ENCODE measurements at regions not wholly inside any gene's neighbourhood (a gene's known extent, or its start where the extent isn't known, plus 50 kb on each side); places are given as distances from the start of the nearest gene placed in this dataset.

- Histone ChIP-seq H3K9me3 (no peaks in the 10 kb centered on the region), H3K36me3 (no peaks in the 10 kb centered on the region), H3K4me1 (no peaks in the 10 kb centered on the region), H3K27me3 (no peaks in the 10 kb centered on the region), H3K27ac (no peak overlapping the region), H3K4me3 (no peak overlapping the region)
- intact Hi-C loops (cut with DNase I; ENCODE audit: low total_unique reads), result no loop called here
- WGBS, 5 donors, result 76 to 100% (median 84%) methylated on average over 1 of the region's 1 CpG
- no peak for DNase-seq
- TF ChIP-seq CTCF (IDR thresholded peaks at IDR 0.05), result no peak
Measured at GRCh38 chr16:58962811-58963210, 228.7 kb upstream of the GOT2 start.

GRCh38 chr16:58960484-58960883, 226.4 kb upstream of the GOT2 start:
- Histone ChIP-seq H3K4me1 (no peaks in the 10 kb centered on the region), H3K9me3 (no peaks in the 10 kb centered on the region), H3K27ac (no peak overlapping the region), H3K36me3 (no peaks in the 10 kb centered on the region), H3K27me3 (no peaks in the 10 kb centered on the region), H3K4me3 (no peak overlapping the region)
- WGBS, 5 donors, result 63 to 76% (median 68%) methylated on average over 4 of the region's 4 CpGs
- intact Hi-C loops (cut with DNase I; ENCODE audit: low total_unique reads), result no loop called here
- no peak for DNase-seq
- TF ChIP-seq EP300 (IDR thresholded peaks at IDR 0.05), result no peak
- no peak for TF ChIP-seq POLR2AphosphoS5 (IDR thresholded peaks at IDR 0.05)
- no peak for TF ChIP-seq POLR2A (IDR thresholded peaks at IDR 0.05)
- TF ChIP-seq CTCF (IDR thresholded peaks at IDR 0.05), result no peak

- no peak for TF ChIP-seq CTCF (IDR thresholded peaks at IDR 0.05)
- no peak for TF ChIP-seq POLR2AphosphoS5 (IDR thresholded peaks at IDR 0.05)
- TF ChIP-seq POLR2A (IDR thresholded peaks at IDR 0.05), result no peak
- TF ChIP-seq EP300 (IDR thresholded peaks at IDR 0.05), result no peak
- DNase-seq, result no peak
- Histone ChIP-seq H3K4me3 (no peak overlapping the region), H3K36me3 (no peaks in the 10 kb centered on the region), H3K4me1 (no peaks in the 10 kb centered on the region), H3K9me3 (no peaks in the 10 kb centered on the region), H3K27ac (no peak overlapping the region), H3K27me3 (no peaks in the 10 kb centered on the region)
- intact Hi-C loops (cut with DNase I; ENCODE audit: low total_unique reads), result no loop called here
- 95 to 100% (median 100%) methylated on average over 1 of the region's 1 CpG for WGBS, 5 donors
Measured at GRCh38 chr16:58960034-58960433, 225.9 kb upstream of the GOT2 start.

GRCh38 chr16:58958749-58959148, 224.6 kb upstream of the GOT2 start:
- no peaks in the 10 kb centered on the region for H3K27me3 ChIP-seq
- no peak for DNase-seq
- no peaks in the 10 kb centered on the region for H3K9me3 ChIP-seq
- intact Hi-C loops (cut with DNase I; ENCODE audit: low total_unique reads), result no loop called here
- no peak overlapping the region for H3K27ac ChIP-seq
- H3K36me3 ChIP-seq, result no peaks in the 10 kb centered on the region
- TF ChIP-seq CTCF (IDR thresholded peaks at IDR 0.05) (no peak), EP300 (IDR thresholded peaks at IDR 0.05) (no peak), POLR2AphosphoS5 (IDR thresholded peaks at IDR 0.05) (no peak), POLR2A (IDR thresholded peaks at IDR 0.05) (no peak)
- H3K4me1 ChIP-seq, result no peaks in the 10 kb centered on the region
- H3K4me3 ChIP-seq, result no peak overlapping the region

- 39 to 63% (median 56%) methylated on average over 1 of the region's 1 CpG for WGBS, 5 donors
- intact Hi-C loops (cut with DNase I; ENCODE audit: low total_unique reads), result no loop called here
- H3K36me3 ChIP-seq, result no peaks in the 10 kb centered on the region
Measured at GRCh38 chr16:58948244-58948643, 214.1 kb upstream of the GOT2 start.

More at GRCh38 chr16:58948244-58948643, 214.1 kb upstream of the GOT2 start:
- Histone ChIP-seq H3K27me3 (no peaks in the 10 kb centered on the region), H3K4me3 (no peak overlapping the region), H3K9me3 (peaks cover 0 to 12% (median 4%) of the 10 kb centered on the region in 4 donors), H3K4me1 (no peaks in the 10 kb centered on the region), H3K27ac (no peak overlapping the region)
- DNase-seq, result no peak
- no peak for TF ChIP-seq CTCF (IDR thresholded peaks at IDR 0.05)

All from stomach (tissue), 8 donors.